Ishikawa (cell line): ENCODE measurements at regions not wholly inside any gene's neighbourhood (a gene's known extent, or its start where the extent isn't known, plus 50 kb on each side); places are given as distances from the start of the nearest gene placed in this dataset.

Experiments
- CEBPB ChIP-seq: IDR thresholded peaks from 2 replicates; pipeline ENCODE4 v1.6.1; 2012
- CREB1 ChIP-seq: IDR thresholded peaks from 2 replicates; pipeline ENCODE4 v1.6.1; 2012; ENCODE audit warnings: low read depth
- EP300 ChIP-seq: IDR thresholded peaks from 2 replicates; pipeline ENCODE4 v1.6.1; 2012; ENCODE audit warnings: borderline replicate concordance
- FOXM1 ChIP-seq: IDR thresholded peaks from 2 replicates; pipeline ENCODE4 v1.6.1; 2012; ENCODE audit warnings: low read depth, borderline replicate concordance
- RAD21 ChIP-seq: IDR thresholded peaks from 2 replicates; pipeline ENCODE4 v1.6.1; 2012; ENCODE audit warnings: low read depth
- TEAD4 ChIP-seq: IDR thresholded peaks from 2 replicates; pipeline ENCODE4 v1.6.1; 2012
- YY1 ChIP-seq: IDR thresholded peaks from 2 replicates; pipeline ENCODE4 v1.6.1; 2012; ENCODE audit warnings: low read depth
- TF ChIP-seq, protein P1 (sequence below): IDR thresholded peaks from 2 replicates; pipeline ENCODE4 v1.6.1; 2012
- TF ChIP-seq, protein P2 (sequence below): IDR thresholded peaks from 2 replicates; pipeline ENCODE4 v1.6.1; 2012; ENCODE audit warnings: low read depth, mild to moderate bottlenecking

DNA sequence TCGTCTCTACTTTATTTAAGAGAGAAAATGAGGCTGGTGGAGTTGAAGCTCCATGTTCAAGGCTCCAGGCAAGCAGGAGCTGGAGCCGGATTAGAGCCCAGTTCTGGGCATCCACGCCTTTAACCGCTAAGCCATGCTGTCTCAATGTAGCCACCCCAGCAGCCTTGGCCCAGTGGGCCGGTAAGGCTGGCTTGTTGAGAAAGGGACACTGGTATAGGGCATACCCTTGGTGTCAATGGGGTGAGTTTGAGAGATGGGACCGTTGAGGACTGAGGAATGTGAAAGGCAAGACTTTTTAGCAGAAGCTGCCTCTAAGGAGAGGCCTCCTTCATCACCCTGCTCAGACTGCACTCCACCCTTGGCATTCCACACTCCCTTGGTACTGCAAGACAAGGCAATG, 147.4 kb downstream of the CYLD start:
- no peak for TF ChIP-seq TEAD4
- TF ChIP-seq, protein P1, sequence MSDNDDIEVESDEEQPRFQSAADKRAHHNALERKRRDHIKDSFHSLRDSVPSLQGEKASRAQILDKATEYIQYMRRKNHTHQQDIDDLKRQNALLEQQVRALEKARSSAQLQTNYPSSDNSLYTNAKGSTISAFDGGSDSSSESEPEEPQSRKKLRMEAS, result no peak
- no peak for TF ChIP-seq EP300
- TF ChIP-seq FOXM1, result no peak
- no peak for TF ChIP-seq CREB1
- TF ChIP-seq CEBPB, result no peak
- TF ChIP-seq, protein P2, sequence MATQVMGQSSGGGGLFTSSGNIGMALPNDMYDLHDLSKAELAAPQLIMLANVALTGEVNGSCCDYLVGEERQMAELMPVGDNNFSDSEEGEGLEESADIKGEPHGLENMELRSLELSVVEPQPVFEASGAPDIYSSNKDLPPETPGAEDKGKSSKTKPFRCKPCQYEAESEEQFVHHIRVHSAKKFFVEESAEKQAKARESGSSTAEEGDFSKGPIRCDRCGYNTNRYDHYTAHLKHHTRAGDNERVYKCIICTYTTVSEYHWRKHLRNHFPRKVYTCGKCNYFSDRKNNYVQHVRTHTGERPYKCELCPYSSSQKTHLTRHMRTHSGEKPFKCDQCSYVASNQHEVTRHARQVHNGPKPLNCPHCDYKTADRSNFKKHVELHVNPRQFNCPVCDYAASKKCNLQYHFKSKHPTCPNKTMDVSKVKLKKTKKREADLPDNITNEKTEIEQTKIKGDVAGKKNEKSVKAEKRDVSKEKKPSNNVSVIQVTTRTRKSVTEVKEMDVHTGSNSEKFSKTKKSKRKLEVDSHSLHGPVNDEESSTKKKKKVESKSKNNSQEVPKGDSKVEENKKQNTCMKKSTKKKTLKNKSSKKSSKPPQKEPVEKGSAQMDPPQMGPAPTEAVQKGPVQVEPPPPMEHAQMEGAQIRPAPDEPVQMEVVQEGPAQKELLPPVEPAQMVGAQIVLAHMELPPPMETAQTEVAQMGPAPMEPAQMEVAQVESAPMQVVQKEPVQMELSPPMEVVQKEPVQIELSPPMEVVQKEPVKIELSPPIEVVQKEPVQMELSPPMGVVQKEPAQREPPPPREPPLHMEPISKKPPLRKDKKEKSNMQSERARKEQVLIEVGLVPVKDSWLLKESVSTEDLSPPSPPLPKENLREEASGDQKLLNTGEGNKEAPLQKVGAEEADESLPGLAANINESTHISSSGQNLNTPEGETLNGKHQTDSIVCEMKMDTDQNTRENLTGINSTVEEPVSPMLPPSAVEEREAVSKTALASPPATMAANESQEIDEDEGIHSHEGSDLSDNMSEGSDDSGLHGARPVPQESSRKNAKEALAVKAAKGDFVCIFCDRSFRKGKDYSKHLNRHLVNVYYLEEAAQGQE, result no peak
- TF ChIP-seq YY1, result no peak
- no peak for TF ChIP-seq RAD21
